ENCODE measurements at regions not wholly inside any gene's neighbourhood (a gene's known extent, or its start where the extent isn't known, plus 50 kb on each side); places are given as distances from the start of the nearest gene placed in this dataset.

DNA sequence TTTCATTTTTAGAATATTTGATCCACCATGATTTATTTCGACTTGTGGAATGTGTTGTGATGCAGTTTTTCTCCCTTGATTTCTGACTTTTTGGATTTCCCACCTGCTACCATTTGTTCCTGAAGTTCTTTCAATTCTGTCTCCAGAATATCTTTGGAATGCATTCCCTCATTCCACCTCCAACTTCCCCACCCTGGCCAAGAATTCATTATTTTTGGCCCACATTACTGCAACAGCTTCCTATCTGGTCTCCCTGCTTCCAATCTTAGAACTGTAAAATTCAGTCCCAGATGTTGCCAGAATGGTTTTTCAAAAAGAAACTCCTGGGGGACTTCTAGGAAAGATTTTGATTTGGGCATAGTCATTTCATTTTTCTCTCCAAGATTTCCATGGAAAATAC, 182.3 kb upstream of the HS3ST4 start:
- TF ChIP-seq, protein P1, sequence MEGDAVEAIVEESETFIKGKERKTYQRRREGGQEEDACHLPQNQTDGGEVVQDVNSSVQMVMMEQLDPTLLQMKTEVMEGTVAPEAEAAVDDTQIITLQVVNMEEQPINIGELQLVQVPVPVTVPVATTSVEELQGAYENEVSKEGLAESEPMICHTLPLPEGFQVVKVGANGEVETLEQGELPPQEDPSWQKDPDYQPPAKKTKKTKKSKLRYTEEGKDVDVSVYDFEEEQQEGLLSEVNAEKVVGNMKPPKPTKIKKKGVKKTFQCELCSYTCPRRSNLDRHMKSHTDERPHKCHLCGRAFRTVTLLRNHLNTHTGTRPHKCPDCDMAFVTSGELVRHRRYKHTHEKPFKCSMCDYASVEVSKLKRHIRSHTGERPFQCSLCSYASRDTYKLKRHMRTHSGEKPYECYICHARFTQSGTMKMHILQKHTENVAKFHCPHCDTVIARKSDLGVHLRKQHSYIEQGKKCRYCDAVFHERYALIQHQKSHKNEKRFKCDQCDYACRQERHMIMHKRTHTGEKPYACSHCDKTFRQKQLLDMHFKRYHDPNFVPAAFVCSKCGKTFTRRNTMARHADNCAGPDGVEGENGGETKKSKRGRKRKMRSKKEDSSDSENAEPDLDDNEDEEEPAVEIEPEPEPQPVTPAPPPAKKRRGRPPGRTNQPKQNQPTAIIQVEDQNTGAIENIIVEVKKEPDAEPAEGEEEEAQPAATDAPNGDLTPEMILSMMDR (IDR thresholded peaks at IDR 0.05) = no peak
- TF ChIP-seq POLR2A (IDR thresholded peaks at IDR 0.05) = no peak

Measured in body of pancreas (tissue), 4 donors.